ENCODE measurements at regions not wholly inside any gene's neighbourhood (a gene's known extent, or its start where the extent isn't known, plus 50 kb on each side); places are given as distances from the start of the nearest gene placed in this dataset.

DNA sequence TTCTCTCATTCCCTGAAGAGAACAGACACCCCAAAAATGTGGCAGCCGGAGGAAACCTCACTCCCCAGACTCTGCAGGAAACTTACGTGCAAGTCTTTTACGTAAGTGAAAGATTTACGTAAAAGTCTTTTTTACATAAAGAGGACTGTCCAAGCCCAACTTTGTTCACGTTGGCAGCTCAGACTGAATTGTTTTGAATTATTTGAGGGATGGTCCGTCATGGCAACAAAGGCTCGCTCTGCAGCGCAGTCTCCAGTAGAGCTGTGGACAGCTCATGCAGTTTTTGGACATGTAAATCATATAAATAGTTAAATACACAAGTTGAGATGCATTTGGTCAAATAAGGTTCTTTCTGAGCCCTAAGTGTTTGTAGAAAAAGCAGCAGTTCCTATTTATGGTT is 394.8 kb downstream of the QKI start:
- Histone ChIP-seq H3K4me1 (peaks cover 6% of the 10 kb centered on the region), H3K9me3 (no peaks in the 10 kb centered on the region), H3K4me3 (no peak overlapping the region), H3K27me3 (no peaks in the 10 kb centered on the region), H3K36me3 (no peaks in the 10 kb centered on the region), H3K27ac (no peak overlapping the region)
- intact Hi-C loops (cut with DNase I): no loop called here
- DNase-seq (ENCODE audit: extremely low spot score in 2 of 2): no peak
- TF ChIP-seq CTCF (IDR thresholded peaks at IDR 0.05): no peak
- no peak for TF ChIP-seq POLR2AphosphoS5 (IDR thresholded peaks at IDR 0.05; ENCODE audit: insufficient read depth in 1 of 2, low read depth in 1 of 2)
- TF ChIP-seq POLR2A (IDR thresholded peaks at IDR 0.05): no peak

DNA sequence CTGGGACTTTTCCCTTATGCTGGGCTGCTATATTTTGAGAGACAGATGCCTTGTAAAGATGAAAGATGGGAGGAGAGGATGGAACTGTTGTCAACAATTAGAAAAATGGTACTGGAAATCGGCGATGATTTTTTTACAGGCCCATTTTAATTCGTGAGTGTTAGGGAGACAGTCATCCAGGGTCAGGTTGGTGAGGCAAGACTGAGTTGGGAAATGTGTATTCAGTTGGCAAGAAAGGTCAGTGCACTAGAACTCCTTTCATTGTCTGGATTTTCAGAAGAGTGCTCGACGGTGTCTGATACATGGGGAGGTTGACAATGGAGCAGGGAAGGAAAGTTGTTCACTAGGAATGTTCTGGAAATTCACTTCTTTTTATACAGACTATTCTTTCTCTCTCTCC is 394.4 kb downstream of the QKI start:
- no peaks in the 10 kb centered on the region for H3K27me3 ChIP-seq
- no peak overlapping the region for H3K4me3 ChIP-seq
- H3K36me3 ChIP-seq: no peaks in the 10 kb centered on the region
- H3K4me1 ChIP-seq: peaks cover 1% of the 10 kb centered on the region
- DNase-seq (ENCODE audit: extremely low spot score in 2 of 2): no peak
- intact Hi-C loops (cut with DNase I): no loop called here
- no peak for TF ChIP-seq CTCF (IDR thresholded peaks at IDR 0.05)
- no peak for TF ChIP-seq POLR2AphosphoS5 (IDR thresholded peaks at IDR 0.05; ENCODE audit: insufficient read depth in 1 of 2, low read depth in 1 of 2)
- no peak for TF ChIP-seq POLR2A (IDR thresholded peaks at IDR 0.05)
- no peak overlapping the region for H3K27ac ChIP-seq
- no peaks in the 10 kb centered on the region for H3K9me3 ChIP-seq

- H3K4me1 ChIP-seq: no peaks in the 10 kb centered on the region
- H3K27ac ChIP-seq: no peak overlapping the region
- DNase-seq (ENCODE audit: extremely low spot score in 2 of 2): no peak
- no peaks in the 10 kb centered on the region for H3K9me3 ChIP-seq
- H3K27me3 ChIP-seq: no peaks in the 10 kb centered on the region
- TF ChIP-seq POLR2A (IDR thresholded peaks at IDR 0.05): no peak
- no peak for TF ChIP-seq CTCF (IDR thresholded peaks at IDR 0.05)
- no peak for TF ChIP-seq POLR2AphosphoS5 (IDR thresholded peaks at IDR 0.05; ENCODE audit: insufficient read depth in 1 of 2, low read depth in 1 of 2)
- H3K36me3 ChIP-seq: no peaks in the 10 kb centered on the region
- H3K4me3 ChIP-seq: no peak overlapping the region
- intact Hi-C loops (cut with DNase I): no loop called here
Measured at GRCh38 chr6:163808231-163808630, 393.7 kb downstream of the QKI start.

- no peak overlapping the region for H3K27ac ChIP-seq
- intact Hi-C loops (cut with DNase I): no loop called here
- H3K4me1 ChIP-seq: no peaks in the 10 kb centered on the region
- no peaks in the 10 kb centered on the region for H3K36me3 ChIP-seq
- no peak for TF ChIP-seq CTCF (IDR thresholded peaks at IDR 0.05)
- no peak for TF ChIP-seq POLR2A (IDR thresholded peaks at IDR 0.05)
- no peak for TF ChIP-seq POLR2AphosphoS5 (IDR thresholded peaks at IDR 0.05; ENCODE audit: insufficient read depth in 1 of 2, low read depth in 1 of 2)
- no peaks in the 10 kb centered on the region for H3K27me3 ChIP-seq
- no peaks in the 10 kb centered on the region for H3K9me3 ChIP-seq
- no peak overlapping the region for H3K4me3 ChIP-seq
- DNase-seq (ENCODE audit: extremely low spot score in 2 of 2): no peak
Measured at GRCh38 chr6:163806755-163807499, 392.4 kb downstream of the QKI start.

DNA sequence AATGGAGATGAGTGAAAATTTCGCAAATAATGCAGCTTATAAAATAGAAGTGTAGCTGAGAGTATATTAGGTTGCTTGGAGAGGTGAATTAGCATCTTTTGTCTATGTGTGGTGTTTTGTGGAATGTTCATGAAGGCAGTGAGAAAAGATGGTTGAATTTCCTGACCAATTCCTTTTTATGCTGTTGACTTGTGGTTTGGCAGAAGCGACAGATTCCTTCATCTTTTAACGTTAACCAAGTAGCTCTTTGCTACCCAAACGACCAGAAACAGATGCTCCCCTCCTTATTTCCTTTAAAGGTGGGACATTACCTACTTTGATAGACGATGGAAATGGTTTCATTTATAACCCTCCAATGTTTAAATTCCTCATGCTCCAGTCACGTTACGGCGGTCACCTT is 390.5 kb downstream of the QKI start:
- no peak for TF ChIP-seq POLR2A (IDR thresholded peaks at IDR 0.05)
- no peak for TF ChIP-seq CTCF (IDR thresholded peaks at IDR 0.05)
- no peak for TF ChIP-seq POLR2AphosphoS5 (IDR thresholded peaks at IDR 0.05; ENCODE audit: insufficient read depth in 1 of 2, low read depth in 1 of 2)
- no peaks in the 10 kb centered on the region for H3K4me1 ChIP-seq
- DNase-seq (ENCODE audit: extremely low spot score in 2 of 2): no peak
- no peaks in the 10 kb centered on the region for H3K9me3 ChIP-seq
- no peaks in the 10 kb centered on the region for H3K27me3 ChIP-seq
- intact Hi-C loops (cut with DNase I): no loop called here
- H3K4me3 ChIP-seq: no peak overlapping the region
- no peak overlapping the region for H3K27ac ChIP-seq
- no peaks in the 10 kb centered on the region for H3K36me3 ChIP-seq
